Stimulated activated CD8-positive, alpha-beta memory T cell treated with anti-CD3 and anti-CD28 coated beads, Interleukin-15, amount 100 ng/mL, for 24 hours (primary cell): ENCODE measurements at regions not wholly inside any gene's neighbourhood (a gene's known extent, or its start where the extent isn't known, plus 50 kb on each side); places are given as distances from the start of the nearest gene placed in this dataset.
"Not testable (repeated sequence)": the region's sequence is repeated elsewhere in the genome, so short reads cannot be mapped to it uniquely, and the experiment has no call there.

Experiments used
- DNase-seq: peaks from one replicate; pipeline ENCODE4 v3.0.0-alpha.2; 2020; ENCODE audit warnings: low read depth

DNA sequence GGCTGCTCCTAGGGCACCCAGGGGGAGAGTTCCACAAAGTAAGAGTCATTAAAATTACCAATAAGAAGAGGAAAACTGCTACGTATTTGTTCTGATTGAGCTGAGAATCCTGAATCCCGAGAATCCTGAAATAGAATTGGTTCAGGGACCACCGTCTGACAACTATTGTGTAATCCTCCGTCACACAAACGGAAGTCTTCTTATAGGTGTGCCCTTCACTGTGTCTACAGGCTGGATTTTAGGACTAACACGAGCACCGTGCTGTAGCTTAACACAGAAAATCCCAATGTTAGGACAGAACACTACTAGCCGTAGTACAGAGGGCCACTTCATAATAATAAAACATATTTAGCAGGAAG, 50.6 kb upstream of the RNF182 start:
- no peak for DNase-seq

GRCh38 chr6:13873288-13874190, 51.2 kb upstream of the RNF182 start:
- peak; percentile 46 for DNase-seq

- DNase-seq = no peak
Measured at GRCh38 chr6:13872681-13873080, 52.1 kb upstream of the RNF182 start.

GRCh38 chr6:13872006-13872405, 52.7 kb upstream of the RNF182 start:
- not testable (repeated sequence) for DNase-seq

DNA sequence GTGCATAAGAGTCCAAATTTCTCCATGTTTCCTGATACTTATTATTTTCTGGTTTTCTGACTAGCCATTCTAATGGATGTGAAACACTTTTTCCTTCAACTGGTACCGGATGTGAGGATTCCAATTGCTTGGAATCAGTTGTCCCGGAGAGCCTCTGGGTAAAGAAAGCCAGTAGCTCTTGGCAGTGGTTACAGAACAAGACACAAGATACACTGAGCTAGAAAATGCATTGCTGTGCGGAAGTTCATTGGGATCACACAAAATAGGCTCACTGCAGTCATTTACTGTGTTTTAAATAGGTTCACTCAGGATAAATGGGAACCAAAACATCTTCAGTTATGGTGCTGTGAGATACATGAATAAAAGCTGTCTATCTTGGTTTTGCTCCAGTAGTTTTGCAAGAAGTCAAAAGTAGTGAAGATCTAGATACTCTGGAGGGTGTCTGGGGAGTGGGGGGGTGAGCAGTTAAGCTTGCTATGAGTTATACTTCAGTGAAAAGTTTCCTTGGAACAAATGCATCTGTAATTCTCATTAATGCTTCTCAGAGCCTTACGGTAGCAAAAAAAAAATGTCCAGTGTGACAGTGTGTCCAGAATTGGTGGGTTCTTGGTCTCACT, 54.4 kb upstream of the RNF182 start:
- DNase-seq = no peak

DNA sequence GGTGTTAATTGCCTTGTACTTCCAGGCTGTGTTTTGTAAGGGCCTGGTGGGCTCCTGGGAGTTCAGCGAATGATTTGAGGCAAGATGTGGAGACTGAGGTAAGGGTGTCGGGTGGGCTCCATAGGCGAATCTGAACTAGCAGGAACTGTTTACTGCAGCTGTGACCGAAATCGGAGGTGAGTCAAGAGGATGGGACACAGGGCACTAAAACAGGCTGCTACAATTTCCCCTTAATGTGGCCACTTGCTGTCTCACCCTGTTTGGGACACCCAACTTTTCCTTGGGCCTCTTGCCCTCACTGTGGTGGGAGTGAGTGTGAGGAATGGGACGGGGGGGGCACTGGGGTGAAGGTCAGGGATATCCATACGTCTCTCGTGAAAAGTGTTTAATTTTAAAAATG, 53.9 kb upstream of the MCUR1 start:
- no peak for DNase-seq

DNA sequence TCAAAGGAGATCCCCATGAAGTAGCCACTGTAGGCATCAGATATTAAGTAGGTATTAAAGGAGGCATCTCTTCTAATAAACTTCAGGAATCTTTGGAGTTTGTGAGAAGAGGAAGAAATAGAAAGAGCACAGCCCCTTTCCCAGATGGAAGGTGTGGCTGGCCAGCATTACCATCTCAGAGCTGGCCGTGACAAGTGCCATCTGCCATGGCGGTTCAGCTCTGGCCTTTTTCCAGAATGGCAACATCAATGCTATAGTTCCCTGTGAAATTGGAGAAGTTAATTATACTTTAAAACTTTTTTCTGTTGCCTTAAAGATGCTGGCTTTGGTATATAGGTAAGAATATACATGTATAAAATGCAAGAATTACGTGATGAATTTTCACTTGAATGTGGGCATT, 51.9 kb upstream of the MCUR1 start:
- no peak for DNase-seq

GRCh38 chr6:13865141-13865540, 50.8 kb upstream of the MCUR1 start:
- DNase-seq = no peak

- DNase-seq = not testable (repeated sequence)
Measured at GRCh38 chr6:13864669-13865068, 50.3 kb upstream of the MCUR1 start.
